ENCODE measurements at regions not wholly inside any gene's neighbourhood (a gene's known extent, or its start where the extent isn't known, plus 50 kb on each side); places are given as distances from the start of the nearest gene placed in this dataset.
"Not testable (repeated sequence)": the region's sequence is repeated elsewhere in the genome, so short reads cannot be mapped to it uniquely, and the experiment has no call there.

GRCh38 chr6:11452106-11452505 lies 85.4 kb upstream of the TMEM170B start:
- not testable (repeated sequence) for DNase-seq (ENCODE audit: low spot score)

- DNase-seq (ENCODE audit: low spot score): no peak
Measured at GRCh38 chr6:11450037-11450436, 87.5 kb upstream of the TMEM170B start.

- DNase-seq (ENCODE audit: low spot score): no peak
Measured at GRCh38 chr6:11449408-11449807, 88.1 kb upstream of the TMEM170B start.

GRCh38 chr6:11448038-11448437 lies 89.5 kb upstream of the TMEM170B start:
- DNase-seq (ENCODE audit: low spot score): no peak

GRCh38 chr6:11447265-11447664 lies 90.3 kb upstream of the TMEM170B start:
- DNase-seq (ENCODE audit: low spot score): no peak

- no peak for DNase-seq (ENCODE audit: low spot score)
Measured at GRCh38 chr6:11445146-11445545, 92.4 kb upstream of the TMEM170B start.

- DNase-seq (ENCODE audit: low spot score): not testable (repeated sequence)
Measured at GRCh38 chr6:11443125-11443524, 94.4 kb upstream of the TMEM170B start.

- DNase-seq (ENCODE audit: low spot score): no peak
Measured at GRCh38 chr6:11442495-11442894, 95.1 kb upstream of the TMEM170B start.

- DNase-seq (ENCODE audit: low spot score): no peak
Measured at GRCh38 chr6:11439876-11440275, 97.7 kb upstream of the TMEM170B start.

GRCh38 chr6:11439017-11439420 lies 98.5 kb upstream of the TMEM170B start:
- no peak for DNase-seq (ENCODE audit: low spot score)

- DNase-seq (ENCODE audit: low spot score): no peak
Measured at GRCh38 chr6:11437824-11438459, 99.6 kb upstream of the TMEM170B start.

GRCh38 chr6:11436508-11437096 lies 100.9 kb upstream of the TMEM170B start:
- no peak for DNase-seq (ENCODE audit: low spot score)

GRCh38 chr6:11434565-11435326 lies 102.8 kb upstream of the TMEM170B start:
- DNase-seq (ENCODE audit: low spot score): peak; percentile 43

- no peak for DNase-seq (ENCODE audit: low spot score)
Measured at GRCh38 chr6:11433860-11434259, 103.7 kb upstream of the TMEM170B start.

- peak; percentile 42 for DNase-seq (ENCODE audit: low spot score)
Measured at GRCh38 chr6:11432713-11433450, 104.7 kb upstream of the TMEM170B start.

- no peak for DNase-seq (ENCODE audit: low spot score)
Measured at GRCh38 chr6:11432091-11432490, 105.5 kb upstream of the TMEM170B start.

- DNase-seq (ENCODE audit: low spot score): no peak
Measured at GRCh38 chr6:11431455-11431937, 106.1 kb upstream of the TMEM170B start.

GRCh38 chr6:11430036-11430435 lies 107.5 kb upstream of the TMEM170B start:
- DNase-seq (ENCODE audit: low spot score): no peak

- DNase-seq (ENCODE audit: low spot score): no peak
Measured at GRCh38 chr6:11429577-11429976, 108.0 kb upstream of the TMEM170B start.

GRCh38 chr6:11428895-11429294 lies 108.7 kb upstream of the TMEM170B start:
- peak; percentile 48 for DNase-seq (ENCODE audit: low spot score)

GRCh38 chr6:11428371-11428770 lies 109.2 kb upstream of the TMEM170B start:
- DNase-seq (ENCODE audit: low spot score): no peak

- DNase-seq (ENCODE audit: low spot score): no peak
Measured at GRCh38 chr6:11427723-11428245, 109.8 kb upstream of the TMEM170B start.

Data from hepatic stellate cell (primary cell).